Vagina (tissue), 2 donors: ENCODE measurements at regions not wholly inside any gene's neighbourhood (a gene's known extent, or its start where the extent isn't known, plus 50 kb on each side); places are given as distances from the start of the nearest gene placed in this dataset.
"Not testable (repeated sequence)": the region's sequence is repeated elsewhere in the genome, so short reads cannot be mapped to it uniquely, and the experiment has no call there.

ENCODE experiments used
- DNase-seq, 2 donors: peaks; one replicate each; pipeline ENCODE4 v3.0.0-alpha.2; 2017; ENCODE audit errors: extremely low spot score in 2 of 2
- H3K27ac ChIP-seq: fragments of 200-600 bp; sonication (generic); one replicate; pipeline ENCODE4 v1.5.1; 2019
- H3K27me3 ChIP-seq: fragments of 200-600 bp; sonication (generic); one replicate; pipeline ENCODE4 v1.5.1; 2019
- H3K36me3 ChIP-seq, 2 donors: fragments of 200-600 bp; sonication (generic); one replicate each; pipeline ENCODE4 v1.5.1; 2017 to 2019
- H3K4me1 ChIP-seq: fragments of 200-600 bp; sonication (generic); one replicate; pipeline ENCODE4 v1.5.1; 2019
- H3K4me3 ChIP-seq, 2 donors: fragments of 200-600 bp; sonication (generic); 1 replicate in 1 of 2; 2 replicates in 1 of 2; pipeline ENCODE4 v1.5.1; 2016 to 2019
- H3K9me3 ChIP-seq: fragments of 200-600 bp; sonication (generic); one replicate; pipeline ENCODE4 v1.5.1; 2019
- CTCF ChIP-seq, 3 experiments: fragments of 450-650 bp in 2 of 3; fragments of 200-600 bp in 1 of 3; sonication (generic) in 1 of 3; IDR thresholded peaks; one replicate each; pipeline ENCODE4 v1.5.1; 2017 to 2019; ENCODE audit warnings: antibody characterized with exemption in 3 of 3, mild to moderate bottlenecking in 2 of 3, moderate library complexity in 2 of 3
- POLR2A ChIP-seq, 2 donors: fragments of 450-650 bp; IDR thresholded peaks; one replicate each; pipeline ENCODE4 v1.6.1; 2017; ENCODE audit warnings: antibody characterized with exemption in 2 of 2, mild to moderate bottlenecking in 2 of 2, moderate library complexity in 2 of 2
- POLR2AphosphoS5 ChIP-seq, 2 donors: sonication (generic); formaldehyde crosslinking; IDR thresholded peaks; one replicate each; pipeline ENCODE4 v1.9.0; 2017; ENCODE audit warnings: antibody characterized with exemption in 2 of 2, mild to moderate bottlenecking in 2 of 2, low read depth in 1 of 2; ENCODE audit not compliant: insufficient read depth in 1 of 2
- intact Hi-C: fragments of 100-400 bp; cut with DNase I; formaldehyde crosslinking; loops from one replicate; pipeline ENCODE4 v1.15.1; 2023

GRCh38 chr5:96312383-96312782, 120.7 kb downstream of the PCSK1 start:
- no peaks in the 10 kb centered on the region for H3K4me1 ChIP-seq
- H3K4me3 ChIP-seq, result no peak overlapping the region
- no peak for DNase-seq
- H3K27ac ChIP-seq, result no peak overlapping the region
- no peaks in the 10 kb centered on the region for H3K27me3 ChIP-seq
- TF ChIP-seq CTCF (IDR thresholded peaks at IDR 0.05) (no peak), POLR2A (IDR thresholded peaks at IDR 0.05) (no peak), POLR2AphosphoS5 (IDR thresholded peaks at IDR 0.05; ENCODE audit: insufficient read depth in 1 of 2, low read depth in 1 of 2) (no peak)
- H3K9me3 ChIP-seq, result no peaks in the 10 kb centered on the region
- H3K36me3 ChIP-seq, result no peaks in the 10 kb centered on the region
- intact Hi-C loops, result no loop called here

GRCh38 chr5:96307047-96307446, 126.0 kb downstream of the PCSK1 start:
- H3K4me1 ChIP-seq, DNase-seq, H3K9me3 ChIP-seq, H3K27ac ChIP-seq, H3K4me3 ChIP-seq, H3K27me3 ChIP-seq, H3K36me3 ChIP-seq, intact Hi-C loops: not testable (repeated sequence)

GRCh38 chr5:96302174-96302738, 130.8 kb downstream of the PCSK1 start:
- intact Hi-C loops, result no loop called here
- Histone ChIP-seq H3K36me3 (no peaks in the 10 kb centered on the region), H3K27me3 (no peaks in the 10 kb centered on the region), H3K4me1 (no peaks in the 10 kb centered on the region), H3K27ac (no peak overlapping the region), H3K9me3 (no peaks in the 10 kb centered on the region), H3K4me3 (no peak overlapping the region)
- no peak for DNase-seq
- TF ChIP-seq POLR2A (IDR thresholded peaks at IDR 0.05) (no peak), CTCF (IDR thresholded peaks at IDR 0.05) (no peak), POLR2AphosphoS5 (IDR thresholded peaks at IDR 0.05; ENCODE audit: insufficient read depth in 1 of 2, low read depth in 1 of 2) (no peak)

- no peak overlapping the region for H3K27ac ChIP-seq
- no peaks in the 10 kb centered on the region for H3K9me3 ChIP-seq
- no peaks in the 10 kb centered on the region for H3K27me3 ChIP-seq
- no peaks in the 10 kb centered on the region for H3K36me3 ChIP-seq
- H3K4me3 ChIP-seq, result no peak overlapping the region
- H3K4me1 ChIP-seq, result no peaks in the 10 kb centered on the region
- intact Hi-C loops, result no loop called here
- TF ChIP-seq POLR2AphosphoS5 (IDR thresholded peaks at IDR 0.05; ENCODE audit: insufficient read depth in 1 of 2, low read depth in 1 of 2) (no peak), POLR2A (IDR thresholded peaks at IDR 0.05) (no peak), CTCF (IDR thresholded peaks at IDR 0.05) (no peak)
- DNase-seq, result no peak
Observed at GRCh38 chr5:96300976-96301375, 132.1 kb downstream of the PCSK1 start.

- Histone ChIP-seq H3K36me3 (no peaks in the 10 kb centered on the region), H3K9me3 (no peaks in the 10 kb centered on the region), H3K4me1 (no peaks in the 10 kb centered on the region), H3K27ac (no peak overlapping the region), H3K27me3 (no peaks in the 10 kb centered on the region), H3K4me3 (no peak overlapping the region)
- TF ChIP-seq POLR2AphosphoS5 (IDR thresholded peaks at IDR 0.05; ENCODE audit: insufficient read depth in 1 of 2, low read depth in 1 of 2) (no peak), CTCF (IDR thresholded peaks at IDR 0.05) (no peak), POLR2A (IDR thresholded peaks at IDR 0.05) (no peak)
- intact Hi-C loops, result loop anchor here (5.0 kb wide), 1 partner anchor 1489 kb away; no protein-coding TSS in a partner anchor
- no peak for DNase-seq
Observed at GRCh38 chr5:96297867-96298266, 135.2 kb downstream of the PCSK1 start.
